ENCODE measurements at regions not wholly inside any gene's neighbourhood (a gene's known extent, or its start where the extent isn't known, plus 50 kb on each side); places are given as distances from the start of the nearest gene placed in this dataset.
A peak's percentile ranks its signal among the peaks of the same experiment; 100 is the strongest.

- peaks cover 12% of the 10 kb centered on the region for H3K4me1 Mint-ChIP-seq (ENCODE audit: low read depth)
- DNase-seq (no peak), ATAC-seq (replicated peaks in 1 of 2) (no peak)
- no peaks in the 10 kb centered on the region for H3K27me3 Mint-ChIP-seq (ENCODE audit: low read depth)
- no peak overlapping the region for H3K27ac Mint-ChIP-seq
- H3K9me3 Mint-ChIP-seq, result peaks cover 1 to 9% of the 10 kb centered on the region in 2 donors
- peaks cover 0 to 1% of the 10 kb centered on the region in 2 donors for H3K36me3 Mint-ChIP-seq (ENCODE audit: insufficient read depth in 2 of 2)
- no peak overlapping the region for H3K4me3 Mint-ChIP-seq
Observed at GRCh38 chr10:88042160-88043100, 179.0 kb downstream of the PTEN start.

DNA sequence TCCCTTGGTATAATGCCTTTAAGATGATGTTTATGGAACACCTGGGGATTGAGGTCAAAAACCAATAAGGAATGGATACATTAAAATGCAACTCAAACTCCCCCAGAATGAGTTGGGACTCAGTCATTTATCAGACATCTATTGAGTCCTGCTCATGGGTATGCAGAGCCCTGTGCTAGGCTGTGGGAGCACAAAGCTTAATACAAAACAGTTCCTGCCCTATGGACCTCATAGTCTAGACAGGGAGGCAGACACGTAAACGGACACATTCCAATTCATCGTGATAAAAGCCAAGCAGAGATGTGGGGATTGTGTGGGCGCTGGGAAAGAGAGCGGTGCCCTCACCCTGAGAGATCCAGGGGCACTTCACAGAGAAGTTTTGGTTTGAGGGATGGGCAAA is 181.7 kb downstream of the PTEN start:
- DNase-seq (no peak), ATAC-seq (replicated peaks in 1 of 2) (no peak)
- H3K4me3 Mint-ChIP-seq, result no peak overlapping the region
- H3K9me3 Mint-ChIP-seq, result peaks cover 1 to 11% of the 10 kb centered on the region in 2 donors
- peaks cover 4% of the 10 kb centered on the region for H3K4me1 Mint-ChIP-seq (ENCODE audit: low read depth)
- peaks cover 0 to 1% of the 10 kb centered on the region in 2 donors for H3K36me3 Mint-ChIP-seq (ENCODE audit: insufficient read depth in 2 of 2)
- no peak overlapping the region for H3K27ac Mint-ChIP-seq
- no peaks in the 10 kb centered on the region for H3K27me3 Mint-ChIP-seq (ENCODE audit: low read depth)

GRCh38 chr10:88045656-88046415 is 182.4 kb downstream of the PTEN start:
- Mint-ChIP-seq H3K27me3 (ENCODE audit: low read depth) (no peaks in the 10 kb centered on the region), H3K27ac (no peak overlapping the region), H3K4me1 (ENCODE audit: low read depth) (peaks cover 4% of the 10 kb centered on the region), H3K4me3 (no peak overlapping the region), H3K36me3 (ENCODE audit: insufficient read depth in 2 of 2) (peaks cover 0 to 1% of the 10 kb centered on the region in 2 donors), H3K9me3 (peaks cover 1 to 11% of the 10 kb centered on the region in 2 donors)
- no peak for ATAC-seq (replicated peaks in 1 of 2)
- DNase-seq, result no peak

GRCh38 chr10:88047579-88047978 is 184.2 kb downstream of the PTEN start:
- Mint-ChIP-seq H3K27me3 (ENCODE audit: low read depth) (no peaks in the 10 kb centered on the region), H3K27ac (peak overlapping the region; percentile 17), H3K4me1 (ENCODE audit: low read depth) (peaks cover 4% of the 10 kb centered on the region), H3K4me3 (no peak overlapping the region), H3K9me3 (peaks cover 1 to 12% of the 10 kb centered on the region in 2 donors), H3K36me3 (ENCODE audit: insufficient read depth in 2 of 2) (peaks cover 0 to 1% of the 10 kb centered on the region in 2 donors)
- DNase-seq (no peak), ATAC-seq (replicated peaks in 1 of 2) (no peak)

DNA sequence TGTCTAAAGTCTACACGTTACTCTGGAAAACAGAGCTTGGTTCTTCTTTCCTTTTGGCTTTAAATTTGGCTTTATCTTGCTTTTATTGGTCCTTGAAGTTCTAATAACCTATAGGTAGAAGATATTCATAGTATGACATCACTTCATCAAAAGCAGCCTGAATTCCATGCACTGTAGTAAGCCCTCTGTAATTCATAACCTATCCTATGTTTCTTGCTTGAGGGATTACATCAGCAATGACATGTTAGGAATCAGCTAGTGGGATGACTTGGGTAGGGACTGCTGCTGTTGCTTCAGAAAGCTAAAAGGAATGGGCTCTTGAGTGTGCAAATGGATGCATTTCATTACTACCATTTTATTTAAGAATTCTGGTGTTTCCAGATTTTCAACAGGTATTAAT is 184.9 kb downstream of the PTEN start:
- no peak overlapping the region for H3K27ac Mint-ChIP-seq
- no peaks in the 10 kb centered on the region for H3K27me3 Mint-ChIP-seq (ENCODE audit: low read depth)
- ATAC-seq (replicated peaks in 1 of 2), result no peak
- no peak overlapping the region for H3K4me3 Mint-ChIP-seq
- peaks cover 0 to 1% of the 10 kb centered on the region in 2 donors for H3K36me3 Mint-ChIP-seq (ENCODE audit: insufficient read depth in 2 of 2)
- DNase-seq, result no peak
- H3K9me3 Mint-ChIP-seq, result peaks cover 1 to 12% of the 10 kb centered on the region in 2 donors
- H3K4me1 Mint-ChIP-seq (ENCODE audit: low read depth), result peaks cover 4% of the 10 kb centered on the region

GRCh38 chr10:88049204-88049603 is 185.8 kb downstream of the PTEN start:
- no peak overlapping the region for H3K4me3 Mint-ChIP-seq
- DNase-seq (no peak), ATAC-seq (replicated peaks in 1 of 2) (no peak)
- H3K27ac Mint-ChIP-seq, result no peak overlapping the region
- peaks cover 6% of the 10 kb centered on the region for H3K27me3 Mint-ChIP-seq (ENCODE audit: low read depth)
- peaks cover 4% of the 10 kb centered on the region for H3K4me1 Mint-ChIP-seq (ENCODE audit: low read depth)
- H3K36me3 Mint-ChIP-seq (ENCODE audit: insufficient read depth in 2 of 2), result peaks cover 0 to 1% of the 10 kb centered on the region in 2 donors
- peaks cover 1 to 12% of the 10 kb centered on the region in 2 donors for H3K9me3 Mint-ChIP-seq

GRCh38 chr10:88057720-88058119 is 194.3 kb downstream of the PTEN start:
- DNase-seq (no peak), ATAC-seq (replicated peaks in 1 of 2) (no peak)
- Mint-ChIP-seq H3K9me3 (peaks cover 0 to 5% of the 10 kb centered on the region in 2 donors), H3K4me1 (ENCODE audit: low read depth) (peaks cover 15% of the 10 kb centered on the region), H3K4me3 (no peak overlapping the region), H3K27me3 (ENCODE audit: low read depth) (peaks cover 18% of the 10 kb centered on the region), H3K27ac (no peak overlapping the region), H3K36me3 (ENCODE audit: insufficient read depth in 2 of 2) (peaks cover 4 to 5% of the 10 kb centered on the region in 2 donors)

DNA sequence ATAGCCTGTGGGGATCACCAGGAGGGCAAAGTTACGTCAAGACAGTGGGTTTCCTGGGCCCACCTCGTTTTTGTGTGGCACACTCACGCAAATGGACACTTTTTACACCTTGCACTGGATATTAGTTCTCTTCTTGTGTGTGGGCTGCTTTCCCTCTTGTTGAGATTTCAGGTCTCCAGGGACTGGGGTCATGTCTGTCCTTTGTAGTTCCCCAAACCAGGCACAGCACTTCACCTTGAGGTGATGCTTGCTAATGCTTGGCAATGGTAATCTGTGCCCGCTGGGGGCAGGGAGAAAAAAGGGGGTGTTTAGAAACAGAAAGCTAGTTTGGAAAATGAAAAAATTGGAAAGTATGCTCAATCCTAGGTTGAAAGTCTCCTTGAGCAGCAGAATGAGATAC is 195.3 kb downstream of the PTEN start:
- peaks cover 24% of the 10 kb centered on the region for H3K27me3 Mint-ChIP-seq (ENCODE audit: low read depth)
- H3K9me3 Mint-ChIP-seq, result peaks cover 0 to 5% of the 10 kb centered on the region in 2 donors
- no peak overlapping the region for H3K27ac Mint-ChIP-seq
- peaks cover 4 to 5% of the 10 kb centered on the region in 2 donors for H3K36me3 Mint-ChIP-seq (ENCODE audit: insufficient read depth in 2 of 2)
- ATAC-seq (replicated peaks in 1 of 2), result no peak
- DNase-seq, result no peak
- H3K4me1 Mint-ChIP-seq (ENCODE audit: low read depth), result peaks cover 15% of the 10 kb centered on the region
- H3K4me3 Mint-ChIP-seq, result no peak overlapping the region

DNA sequence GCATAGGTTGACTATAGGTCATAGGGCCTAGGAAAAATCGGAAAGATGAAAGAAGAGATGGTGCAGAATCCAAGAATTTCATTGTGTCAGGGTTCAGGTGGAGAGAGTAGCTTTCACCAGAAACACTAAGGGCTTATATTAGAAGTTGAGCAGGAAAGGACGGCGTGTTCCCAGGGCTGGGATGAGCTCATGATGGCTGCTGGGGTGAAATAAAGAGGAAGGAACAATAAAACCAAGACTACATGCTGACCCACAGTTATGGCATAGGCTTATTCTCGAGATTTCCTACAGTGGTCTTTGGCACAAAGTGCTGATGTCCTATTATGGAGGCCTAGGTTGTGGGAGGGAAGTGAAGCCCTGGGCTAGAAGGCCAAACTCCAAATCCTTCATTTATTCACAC is 195.8 kb downstream of the PTEN start:
- no peak overlapping the region for H3K4me3 Mint-ChIP-seq
- peaks cover 21% of the 10 kb centered on the region for H3K27me3 Mint-ChIP-seq (ENCODE audit: low read depth)

GRCh38 chr10:88060762-88061161 is 197.3 kb downstream of the PTEN start:
- Mint-ChIP-seq H3K27ac (no peak overlapping the region), H3K9me3 (peaks cover 0 to 5% of the 10 kb centered on the region in 2 donors), H3K4me3 (no peak overlapping the region), H3K36me3 (ENCODE audit: insufficient read depth in 2 of 2) (peaks cover 4 to 5% of the 10 kb centered on the region in 2 donors), H3K4me1 (ENCODE audit: low read depth) (peaks cover 33% of the 10 kb centered on the region), H3K27me3 (ENCODE audit: low read depth) (peaks cover 21% of the 10 kb centered on the region)
- peak; percentile 10 to 16 for DNase-seq
- ATAC-seq (replicated peaks in 1 of 2), result no peak

More for the DNA sequence above, 195.8 kb downstream of the PTEN start:
- ATAC-seq (replicated peaks in 1 of 2) (no peak), DNase-seq (no peak)
- no peak overlapping the region for H3K27ac Mint-ChIP-seq
- H3K9me3 Mint-ChIP-seq, result peaks cover 0 to 5% of the 10 kb centered on the region in 2 donors
- H3K4me1 Mint-ChIP-seq (ENCODE audit: low read depth), result peaks cover 17% of the 10 kb centered on the region
- H3K36me3 Mint-ChIP-seq (ENCODE audit: insufficient read depth in 2 of 2), result peaks cover 4 to 5% of the 10 kb centered on the region in 2 donors

- Mint-ChIP-seq H3K27ac (no peak overlapping the region), H3K4me3 (no peak overlapping the region), H3K27me3 (ENCODE audit: low read depth) (peaks cover 24% of the 10 kb centered on the region), H3K4me1 (ENCODE audit: low read depth) (peaks cover 49% of the 10 kb centered on the region), H3K36me3 (ENCODE audit: insufficient read depth in 2 of 2) (peaks cover 4 to 5% of the 10 kb centered on the region in 2 donors), H3K9me3 (peaks cover 0 to 5% of the 10 kb centered on the region in 2 donors)
- DNase-seq, result no peak
- no peak for ATAC-seq (replicated peaks in 1 of 2)
Observed at GRCh38 chr10:88062385-88062784, 199.0 kb downstream of the PTEN start.

- H3K4me1 Mint-ChIP-seq (ENCODE audit: low read depth), result peaks cover 53% of the 10 kb centered on the region
- ATAC-seq (replicated peaks in 1 of 2) (no peak), DNase-seq (no peak)
- H3K36me3 Mint-ChIP-seq (ENCODE audit: insufficient read depth in 2 of 2), result peaks cover 5 to 6% of the 10 kb centered on the region in 2 donors
- H3K27ac Mint-ChIP-seq, result no peak overlapping the region
- no peak overlapping the region for H3K4me3 Mint-ChIP-seq
- H3K9me3 Mint-ChIP-seq, result peaks cover 0 to 5% of the 10 kb centered on the region in 2 donors
- peaks cover 29% of the 10 kb centered on the region for H3K27me3 Mint-ChIP-seq (ENCODE audit: low read depth)
Observed at GRCh38 chr10:88062798-88063472, 199.5 kb downstream of the PTEN start.
